ENCODE measurements at regions not wholly inside any gene's neighbourhood (a gene's known extent, or its start where the extent isn't known, plus 50 kb on each side); places are given as distances from the start of the nearest gene placed in this dataset.
"Not testable (repeated sequence)": the region's sequence is repeated elsewhere in the genome, so short reads cannot be mapped to it uniquely, and the experiment has no call there.

DNA sequence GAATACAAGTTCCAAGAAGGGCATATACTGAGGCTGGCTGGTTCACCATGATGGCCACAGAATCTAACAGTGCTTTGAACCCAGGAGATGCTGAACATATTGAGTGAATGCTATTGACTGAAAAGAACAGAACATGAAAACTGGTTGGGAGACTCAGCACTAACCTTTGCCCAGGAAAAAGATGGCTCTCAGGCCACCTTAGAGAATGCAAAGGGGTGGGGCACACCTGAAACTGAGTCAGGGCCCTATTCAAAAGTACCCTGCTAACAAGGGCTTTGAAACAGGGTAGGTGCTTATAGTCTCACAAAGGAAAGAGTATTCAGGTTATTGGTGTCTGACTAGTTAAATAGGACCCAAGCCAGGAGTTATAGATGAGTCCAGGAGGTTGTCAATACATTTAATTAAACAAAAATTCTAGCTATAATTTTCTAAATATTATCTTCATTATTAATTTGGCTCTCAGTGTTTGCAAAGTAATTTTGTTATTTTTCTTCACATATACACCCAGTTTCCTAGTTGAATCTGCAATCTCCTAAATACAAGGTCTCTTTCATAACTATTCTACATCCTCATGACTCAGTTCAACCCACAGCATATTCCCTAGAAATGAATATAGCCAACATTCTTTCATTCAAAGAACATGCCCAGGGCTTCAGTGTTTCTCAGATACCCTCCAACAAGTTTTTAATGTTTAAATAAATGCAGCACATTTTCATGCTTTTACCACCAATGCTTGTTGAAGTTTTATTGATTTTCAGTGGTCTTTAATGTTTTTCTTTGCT, 144.2 kb upstream of the RAPGEF2 start:
- DNase-seq = no peak
- Histone ChIP-seq H3K27ac (ENCODE audit: low read depth, low read length) (no peak overlapping the region), H3K4me1 (ENCODE audit: insufficient read depth, low read length) (no peaks in the 10 kb centered on the region), H3K36me3 (ENCODE audit: insufficient read depth, low read length) (no peaks in the 10 kb centered on the region), H3K27me3 (ENCODE audit: insufficient read depth, low read length) (no peaks in the 10 kb centered on the region), H3K9me3 (ENCODE audit: control insufficient read depth in 1 of 2, low read length in 2 of 2) (no peaks in the 10 kb centered on the region), H3K4me3 (ENCODE audit: low read length in 2 of 2) (no peak overlapping the region)
- Mint-ChIP-seq H3K4me1 (no peaks in the 10 kb centered on the region), H3K9me3 (peaks cover 0 to 5% (median 0%) of the 10 kb centered on the region in 8 donors), H3K4me3 (no peak overlapping the region), H3K27ac (no peak overlapping the region), H3K27me3 (peaks cover 0 to 4% of the 10 kb centered on the region in 2 donors), H3K36me3 (peaks cover 0 to 3% of the 10 kb centered on the region in 2 donors)
- POLR2A ChIA-PET (ENCODE audit: partially characterized antibody) = no interaction called here
- intact Hi-C loops (cut with micrococcal nuclease) = no loop called here
- CTCF ChIA-PET (ENCODE audit: partially characterized antibody) = no interaction called here

GRCh38 chr4:158962393-158962792, 140.5 kb upstream of the RAPGEF2 start:
- H3K4me3 ChIP-seq (ENCODE audit: low read length in 2 of 2) = no peak overlapping the region
- ChIA-PET POLR2A (ENCODE audit: partially characterized antibody) (no interaction called here), CTCF (ENCODE audit: partially characterized antibody) (no interaction called here)
- peaks cover 0 to 4% of the 10 kb centered on the region in 2 donors for H3K27me3 Mint-ChIP-seq
- no peak overlapping the region for H3K4me3 Mint-ChIP-seq
- no peaks in the 10 kb centered on the region for H3K36me3 Mint-ChIP-seq
- intact Hi-C loops (cut with micrococcal nuclease) = no loop called here
- no peak for DNase-seq
- H3K9me3 ChIP-seq (ENCODE audit: control insufficient read depth in 1 of 2, low read length in 2 of 2) = no peaks in the 10 kb centered on the region
- H3K4me1 Mint-ChIP-seq = no peaks in the 10 kb centered on the region
- no peak overlapping the region for H3K27ac ChIP-seq (ENCODE audit: low read depth, low read length)
- H3K27ac Mint-ChIP-seq = no peak overlapping the region
- no peaks in the 10 kb centered on the region for H3K27me3 ChIP-seq (ENCODE audit: insufficient read depth, low read length)
- H3K36me3 ChIP-seq (ENCODE audit: insufficient read depth, low read length) = no peaks in the 10 kb centered on the region
- no peaks in the 10 kb centered on the region for H3K9me3 Mint-ChIP-seq
- H3K4me1 ChIP-seq (ENCODE audit: insufficient read depth, low read length) = no peaks in the 10 kb centered on the region

GRCh38 chr4:158963282-158963681, 139.6 kb upstream of the RAPGEF2 start:
- H3K4me1 ChIP-seq (ENCODE audit: insufficient read depth, low read length); H3K27ac ChIP-seq (ENCODE audit: low read depth, low read length); CTCF ChIA-PET (ENCODE audit: partially characterized antibody); H3K27me3 ChIP-seq (ENCODE audit: insufficient read depth, low read length); H3K27ac Mint-ChIP-seq; DNase-seq; H3K36me3 Mint-ChIP-seq; H3K27me3 Mint-ChIP-seq; H3K4me3 Mint-ChIP-seq; H3K4me1 Mint-ChIP-seq; POLR2A ChIA-PET (ENCODE audit: partially characterized antibody); intact Hi-C loops (cut with micrococcal nuclease); H3K9me3 ChIP-seq (ENCODE audit: control insufficient read depth in 1 of 2, low read length in 2 of 2); H3K36me3 ChIP-seq (ENCODE audit: insufficient read depth, low read length); H3K9me3 Mint-ChIP-seq; H3K4me3 ChIP-seq (ENCODE audit: low read length in 2 of 2): not testable (repeated sequence)

- Histone ChIP-seq H3K27ac (ENCODE audit: low read depth, low read length) (no peak overlapping the region), H3K36me3 (ENCODE audit: insufficient read depth, low read length) (no peaks in the 10 kb centered on the region), H3K4me3 (ENCODE audit: low read length in 2 of 2) (no peak overlapping the region), H3K9me3 (ENCODE audit: control insufficient read depth in 1 of 2, low read length in 2 of 2) (no peaks in the 10 kb centered on the region), H3K27me3 (ENCODE audit: insufficient read depth, low read length) (no peaks in the 10 kb centered on the region), H3K4me1 (ENCODE audit: insufficient read depth, low read length) (no peaks in the 10 kb centered on the region)
- no peak for DNase-seq
- H3K27ac Mint-ChIP-seq = no peak overlapping the region
- CTCF ChIA-PET (ENCODE audit: partially characterized antibody) = no interaction called here
- H3K9me3 Mint-ChIP-seq = no peaks in the 10 kb centered on the region
- intact Hi-C loops (cut with micrococcal nuclease) = no loop called here
- H3K27me3 Mint-ChIP-seq = peaks cover 4% of the 10 kb centered on the region in 2 donors
- no peak overlapping the region for H3K4me3 Mint-ChIP-seq
- H3K36me3 Mint-ChIP-seq = no peaks in the 10 kb centered on the region
- no peaks in the 10 kb centered on the region for H3K4me1 Mint-ChIP-seq
- POLR2A ChIA-PET (ENCODE audit: partially characterized antibody) = no interaction called here
These were observed 138.7 kb upstream of the RAPGEF2 start for GRCh38 chr4:158964114-158964727.

- Histone ChIP-seq H3K9me3 (ENCODE audit: control insufficient read depth in 1 of 2, low read length in 2 of 2) (no peaks in the 10 kb centered on the region), H3K27ac (ENCODE audit: low read depth, low read length) (no peak overlapping the region), H3K36me3 (ENCODE audit: insufficient read depth, low read length) (no peaks in the 10 kb centered on the region), H3K27me3 (ENCODE audit: insufficient read depth, low read length) (no peaks in the 10 kb centered on the region), H3K4me1 (ENCODE audit: insufficient read depth, low read length) (no peaks in the 10 kb centered on the region), H3K4me3 (ENCODE audit: low read length in 2 of 2) (no peak overlapping the region)
- no peak for DNase-seq
- Mint-ChIP-seq H3K27me3 (peaks cover 4 to 5% of the 10 kb centered on the region in 2 donors), H3K36me3 (no peaks in the 10 kb centered on the region), H3K4me3 (no peak overlapping the region), H3K27ac (no peak overlapping the region), H3K9me3 (no peaks in the 10 kb centered on the region), H3K4me1 (no peaks in the 10 kb centered on the region)
- ChIA-PET CTCF (ENCODE audit: partially characterized antibody) (no interaction called here), POLR2A (ENCODE audit: partially characterized antibody) (no interaction called here)
- intact Hi-C loops (cut with micrococcal nuclease) = no loop called here
These were observed 138.2 kb upstream of the RAPGEF2 start for GRCh38 chr4:158964728-158965124.

DNA sequence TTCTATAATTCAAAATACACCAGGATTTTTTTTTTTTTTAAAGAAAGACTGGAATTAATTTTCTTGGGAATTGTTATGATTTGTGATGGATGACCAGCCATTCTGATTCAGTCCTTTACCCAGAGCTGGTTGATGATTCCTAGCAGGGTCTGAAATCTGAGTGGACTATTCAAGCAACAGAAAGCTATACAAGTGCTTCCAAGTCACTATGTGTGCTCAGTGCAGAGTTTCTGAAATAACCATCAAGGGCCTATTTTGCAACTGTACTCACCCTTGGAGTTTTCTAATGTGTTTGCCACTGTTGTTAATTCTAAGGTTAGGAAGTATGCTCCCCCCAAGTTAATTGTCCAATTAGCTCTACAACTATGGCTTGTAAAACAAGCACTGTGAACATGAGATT, 137.7 kb upstream of the RAPGEF2 start:
- Mint-ChIP-seq H3K36me3 (no peaks in the 10 kb centered on the region), H3K4me3 (no peak overlapping the region), H3K27ac (no peak overlapping the region), H3K4me1 (no peaks in the 10 kb centered on the region), H3K9me3 (no peaks in the 10 kb centered on the region), H3K27me3 (peaks cover 4 to 5% of the 10 kb centered on the region in 2 donors)
- H3K27me3 ChIP-seq (ENCODE audit: insufficient read depth, low read length) = no peaks in the 10 kb centered on the region
- H3K36me3 ChIP-seq (ENCODE audit: insufficient read depth, low read length) = no peaks in the 10 kb centered on the region
- no peaks in the 10 kb centered on the region for H3K9me3 ChIP-seq (ENCODE audit: control insufficient read depth in 1 of 2, low read length in 2 of 2)
- DNase-seq = no peak
- intact Hi-C loops (cut with micrococcal nuclease) = no loop called here
- H3K4me3 ChIP-seq (ENCODE audit: low read length in 2 of 2) = no peak overlapping the region
- ChIA-PET POLR2A (ENCODE audit: partially characterized antibody) (no interaction called here), CTCF (ENCODE audit: partially characterized antibody) (no interaction called here)
- H3K27ac ChIP-seq (ENCODE audit: low read depth, low read length) = no peak overlapping the region
- no peaks in the 10 kb centered on the region for H3K4me1 ChIP-seq (ENCODE audit: insufficient read depth, low read length)

DNA sequence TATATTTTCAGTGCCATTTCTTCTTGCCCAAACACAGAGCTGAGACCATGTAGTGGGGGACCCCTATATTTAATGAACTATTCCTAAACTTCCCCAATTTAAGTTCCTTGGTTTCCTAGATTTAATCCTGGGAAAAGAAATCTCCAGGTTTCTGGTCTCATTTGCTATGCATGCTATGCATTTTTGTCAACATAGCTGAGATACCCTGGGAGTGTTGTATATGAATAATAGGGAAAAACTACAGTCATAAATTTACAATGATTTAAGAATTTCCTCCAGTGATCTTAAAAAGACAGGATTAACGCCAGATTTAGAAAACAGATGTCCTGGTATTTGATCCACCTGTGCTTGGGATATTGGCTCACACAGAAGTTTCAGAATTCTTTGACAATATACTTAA, 136.8 kb upstream of the RAPGEF2 start:
- no peaks in the 10 kb centered on the region for H3K9me3 ChIP-seq (ENCODE audit: control insufficient read depth in 1 of 2, low read length in 2 of 2)
- no peak overlapping the region for H3K27ac ChIP-seq (ENCODE audit: low read depth, low read length)
- H3K27me3 ChIP-seq (ENCODE audit: insufficient read depth, low read length) = no peaks in the 10 kb centered on the region
- ChIA-PET CTCF (ENCODE audit: partially characterized antibody) (no interaction called here), POLR2A (ENCODE audit: partially characterized antibody) (no interaction called here)
- no peaks in the 10 kb centered on the region for H3K36me3 ChIP-seq (ENCODE audit: insufficient read depth, low read length)
- Mint-ChIP-seq H3K27ac (no peak overlapping the region), H3K36me3 (no peaks in the 10 kb centered on the region), H3K9me3 (no peaks in the 10 kb centered on the region), H3K4me1 (no peaks in the 10 kb centered on the region), H3K27me3 (peaks cover 4 to 5% of the 10 kb centered on the region in 2 donors), H3K4me3 (no peak overlapping the region)
- H3K4me3 ChIP-seq (ENCODE audit: low read length in 2 of 2) = no peak overlapping the region
- intact Hi-C loops (cut with micrococcal nuclease) = no loop called here
- no peak for DNase-seq
- no peaks in the 10 kb centered on the region for H3K4me1 ChIP-seq (ENCODE audit: insufficient read depth, low read length)
